Activated CD4-positive, alpha-beta T cell treated with anti-CD3 and anti-CD28 coated beads, Interleukin-2, amount 50 U/mL, for 16 hours (primary cell): ENCODE measurements at regions not wholly inside any gene's neighbourhood (a gene's known extent, or its start where the extent isn't known, plus 50 kb on each side); places are given as distances from the start of the nearest gene placed in this dataset.
"Not testable (repeated sequence)": the region's sequence is repeated elsewhere in the genome, so short reads cannot be mapped to it uniquely, and the experiment has no call there.

Source experiments
- DNase-seq: peaks from one replicate; pipeline ENCODE4 v3.0.0-alpha.2; 2020

DNA sequence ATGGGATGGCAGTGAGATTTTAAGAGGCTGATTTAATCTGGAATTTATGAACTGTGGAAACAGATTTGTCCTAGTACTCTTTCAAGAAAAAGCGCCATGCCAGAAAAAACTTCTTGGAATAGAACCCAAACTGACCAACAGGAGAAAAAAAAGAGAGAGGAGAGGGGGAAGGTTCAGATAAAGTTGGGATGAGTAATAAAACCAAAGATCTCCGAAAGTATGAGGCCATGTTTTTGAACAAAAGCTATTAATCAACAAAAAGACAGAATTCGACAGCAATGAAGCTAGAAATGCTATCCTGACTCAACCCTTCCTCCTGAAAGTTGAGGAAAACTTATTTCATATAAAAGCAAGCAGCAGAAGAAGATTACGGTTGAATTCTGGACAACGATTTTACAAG lies 135.5 kb downstream of the CEMIP2 start:
- no peak for DNase-seq

DNA sequence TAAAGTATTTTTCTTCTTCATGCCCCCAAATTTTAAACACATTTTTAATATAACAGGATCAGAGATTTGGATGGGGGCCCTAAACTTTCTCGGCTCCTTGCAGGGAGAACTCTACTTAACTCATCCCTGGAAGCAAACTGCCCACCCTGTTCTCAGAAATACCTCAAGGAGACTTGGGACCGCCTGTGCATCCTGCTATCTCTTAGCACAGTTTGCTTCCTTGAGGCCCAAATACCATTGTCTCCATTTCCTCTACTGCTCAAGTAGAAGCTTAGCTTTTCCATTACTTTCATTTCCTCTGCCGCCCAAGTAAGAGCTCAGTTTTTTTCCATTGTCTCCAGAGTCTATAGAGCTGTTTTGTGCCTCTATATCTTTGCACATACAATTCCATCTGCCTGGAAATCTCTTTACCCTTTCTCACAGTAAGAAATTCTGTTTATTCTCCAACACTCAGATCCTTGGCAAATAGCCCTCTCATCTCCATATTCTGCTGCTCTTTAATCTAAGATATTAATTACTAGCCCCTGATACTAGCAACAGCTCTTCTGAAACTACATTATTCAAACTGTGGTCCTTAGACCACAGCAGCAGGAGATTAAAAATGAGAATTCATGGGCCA lies 137.8 kb downstream of the CEMIP2 start:
- DNase-seq: no peak

DNA sequence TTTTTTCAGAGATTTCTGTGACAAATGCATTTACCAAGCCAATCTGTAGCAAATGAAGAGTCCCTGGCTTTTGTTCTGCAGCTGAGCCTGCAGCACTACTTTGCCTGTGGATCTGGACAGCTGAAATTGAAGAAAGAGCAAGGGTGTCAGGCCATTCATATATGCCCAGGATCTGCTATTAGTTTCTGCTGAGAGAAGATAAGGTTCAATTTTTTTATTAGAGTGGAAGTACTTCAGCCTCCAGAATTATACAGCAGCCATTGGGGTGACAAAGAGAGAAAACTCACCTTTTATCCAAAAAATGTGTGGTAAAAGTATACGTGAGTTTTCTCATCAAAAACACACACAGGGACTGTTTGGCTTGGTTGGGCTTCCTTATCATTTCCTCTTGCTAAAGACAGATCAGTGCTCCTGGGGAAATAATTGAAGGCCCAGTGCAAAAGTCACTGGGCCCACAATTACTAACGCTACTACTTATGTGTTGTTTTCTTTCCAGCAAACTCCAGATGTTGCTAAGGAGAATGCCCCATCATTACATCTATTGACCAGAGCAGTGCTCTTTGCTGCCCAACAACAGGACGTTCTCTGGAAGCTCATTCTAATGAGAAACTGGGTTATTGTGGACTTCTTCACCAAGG lies 138.6 kb downstream of the CEMIP2 start:
- no peak for DNase-seq

DNA sequence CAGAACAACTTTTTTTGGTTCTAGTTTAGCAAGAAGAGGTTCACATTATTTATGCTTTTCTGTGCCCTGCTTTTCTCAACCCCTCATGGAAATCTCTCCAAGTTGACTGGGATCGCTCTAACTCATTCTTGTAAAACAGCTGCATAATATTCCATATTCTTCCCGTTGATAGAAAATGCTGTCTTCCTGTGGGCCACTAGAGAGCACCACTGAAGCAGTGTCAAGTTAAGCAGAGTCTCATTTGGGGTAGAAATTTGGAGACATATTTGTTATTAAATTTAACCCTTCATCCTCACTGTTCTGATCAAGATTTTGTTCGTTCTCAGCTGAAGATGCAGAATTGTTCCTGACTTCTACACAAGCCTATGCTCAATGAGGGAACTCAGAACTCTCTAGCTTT lies 140.1 kb downstream of the CEMIP2 start:
- no peak for DNase-seq

DNA sequence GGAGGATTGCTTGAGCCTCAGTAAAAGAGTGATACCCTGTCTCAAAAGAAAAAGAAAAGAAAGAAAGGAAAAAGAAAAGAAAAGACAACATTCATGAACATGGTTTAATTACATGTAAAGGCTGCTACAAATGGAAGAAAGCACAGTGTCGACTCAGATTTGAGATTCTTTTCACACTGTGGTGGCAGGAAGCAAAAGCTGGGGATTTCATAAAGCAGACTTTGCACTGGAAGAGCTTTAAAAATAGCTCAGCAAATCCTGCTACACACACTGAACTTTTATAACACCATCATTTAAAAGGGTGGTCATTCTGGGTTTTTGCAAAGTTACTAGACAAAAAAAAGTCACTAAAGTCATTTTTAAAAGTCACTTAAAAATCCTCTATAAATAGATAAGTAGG lies 140.8 kb downstream of the CEMIP2 start:
- DNase-seq: no peak

DNA sequence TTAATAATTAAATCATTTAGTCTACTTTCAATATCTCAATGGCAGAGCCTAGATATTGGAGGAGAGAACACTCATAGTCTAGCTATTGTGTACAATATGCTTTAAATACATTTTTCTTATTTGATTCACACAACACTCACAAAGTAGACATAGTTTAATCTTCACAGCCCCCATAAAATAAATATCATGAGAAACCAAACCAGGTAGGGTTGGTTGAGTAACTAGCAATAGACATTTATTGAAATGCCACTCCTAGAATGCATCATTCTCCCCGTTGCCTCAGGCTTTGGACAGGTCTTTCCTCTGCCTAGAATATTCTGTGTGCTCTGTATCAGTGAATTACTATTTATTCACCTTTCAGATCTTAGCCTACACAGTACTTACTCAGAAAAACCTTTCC lies 141.9 kb downstream of the CEMIP2 start:
- DNase-seq: no peak

DNA sequence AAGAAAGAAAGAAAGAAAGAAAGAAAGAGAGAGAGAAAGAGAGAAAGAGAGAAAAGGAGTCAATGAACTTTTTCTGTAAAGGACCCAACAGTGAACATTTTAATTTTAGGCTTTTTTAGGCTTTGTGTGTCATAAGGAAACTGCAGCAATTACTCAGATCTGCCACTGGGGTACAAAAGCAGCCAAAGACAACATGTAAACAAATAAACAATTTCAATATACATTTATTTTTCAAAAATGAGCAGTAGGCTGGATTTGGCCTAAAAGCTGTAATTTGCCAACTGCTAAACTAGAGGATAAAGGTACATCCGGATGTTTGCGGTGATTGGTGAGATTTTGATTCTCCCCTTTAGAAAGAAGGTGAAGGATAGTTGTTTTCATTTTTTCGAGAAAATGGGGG lies 143.6 kb downstream of the CEMIP2 start:
- no peak for DNase-seq

DNA sequence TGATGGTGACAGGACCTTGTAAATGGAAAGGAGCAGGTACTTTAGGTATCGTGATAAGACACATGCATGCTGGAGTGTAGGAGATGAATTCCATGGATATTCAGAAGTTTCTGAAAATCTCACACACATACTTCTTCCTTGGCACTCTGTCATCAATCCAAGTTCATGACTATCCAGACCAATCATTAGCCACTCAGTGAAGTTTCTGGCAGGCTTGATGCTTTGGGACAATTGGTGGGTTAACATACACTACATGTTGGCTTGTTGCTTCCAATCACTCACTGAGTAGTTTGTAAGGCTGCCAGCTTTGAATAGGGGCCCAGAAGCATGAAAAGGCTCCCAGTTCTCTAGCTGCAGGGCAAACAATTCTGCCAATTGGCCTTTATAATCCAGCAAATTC lies 147.6 kb downstream of the CEMIP2 start:
- DNase-seq: no peak

DNA sequence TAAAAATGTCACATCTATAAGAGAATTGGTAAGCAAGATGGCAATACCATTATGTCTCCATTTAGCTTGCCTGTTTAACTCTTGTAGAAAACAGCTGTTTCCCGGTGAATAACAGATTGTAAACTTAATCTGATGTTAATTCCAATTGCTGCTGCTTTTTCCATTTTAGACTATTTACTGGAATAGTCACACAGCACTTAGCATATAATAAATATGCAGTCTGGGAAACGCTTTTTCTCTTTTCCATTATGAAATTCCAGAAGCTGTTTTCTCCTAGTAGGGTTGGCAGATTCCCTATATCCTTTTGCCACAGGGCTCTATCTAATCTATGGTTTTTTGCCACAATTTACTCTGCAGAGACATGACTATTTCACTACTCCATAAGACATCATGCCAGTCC lies 148.0 kb downstream of the CEMIP2 start:
- no peak for DNase-seq

DNA sequence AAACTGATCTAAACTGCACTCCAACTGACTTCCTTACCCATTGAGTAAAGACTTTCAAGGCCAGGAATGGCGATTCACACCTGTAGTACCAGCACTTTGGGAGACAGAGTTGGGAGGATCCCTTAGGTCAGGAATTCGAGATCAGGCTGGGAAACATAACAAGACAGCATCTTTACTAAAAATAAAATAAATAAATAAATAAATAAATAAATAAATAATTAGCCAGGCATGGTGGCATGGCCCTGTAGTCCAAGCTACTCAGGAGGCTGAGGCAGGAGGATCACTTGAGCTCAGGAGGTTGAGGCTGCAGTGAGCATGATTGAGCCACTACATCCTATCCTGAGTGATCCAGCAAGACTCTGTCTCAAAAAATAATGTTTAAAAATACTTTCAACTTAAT lies 148.4 kb downstream of the CEMIP2 start:
- no peak for DNase-seq

DNA sequence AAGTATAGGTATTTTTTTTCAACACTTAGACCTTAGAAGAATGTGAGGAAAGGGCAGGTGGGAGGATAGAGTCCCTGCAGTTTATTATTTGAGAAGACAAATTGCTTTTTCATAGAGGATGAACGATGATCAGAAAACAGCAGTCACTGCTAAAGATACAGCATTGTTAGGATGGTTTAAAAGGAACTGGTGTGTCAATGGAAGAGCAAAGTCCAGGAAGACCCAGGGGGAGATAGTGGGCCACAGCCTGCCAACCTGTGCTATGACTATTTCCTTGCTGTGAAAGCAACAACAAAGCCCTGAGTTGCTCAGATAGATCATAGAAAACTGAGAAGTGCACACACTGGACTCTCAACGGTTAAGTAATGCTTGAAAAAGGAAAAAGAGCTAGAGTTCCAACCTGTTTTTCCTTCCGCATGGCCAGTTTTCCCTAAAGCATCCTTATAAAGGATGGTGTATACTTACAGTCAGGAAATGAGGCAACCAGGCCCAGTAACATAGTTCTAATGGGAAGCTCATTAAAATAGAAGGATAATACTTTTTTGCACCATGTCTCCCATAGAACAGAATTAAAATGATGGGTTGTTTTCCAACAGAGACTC lies 153.8 kb downstream of the CEMIP2 start:
- DNase-seq: no peak

DNA sequence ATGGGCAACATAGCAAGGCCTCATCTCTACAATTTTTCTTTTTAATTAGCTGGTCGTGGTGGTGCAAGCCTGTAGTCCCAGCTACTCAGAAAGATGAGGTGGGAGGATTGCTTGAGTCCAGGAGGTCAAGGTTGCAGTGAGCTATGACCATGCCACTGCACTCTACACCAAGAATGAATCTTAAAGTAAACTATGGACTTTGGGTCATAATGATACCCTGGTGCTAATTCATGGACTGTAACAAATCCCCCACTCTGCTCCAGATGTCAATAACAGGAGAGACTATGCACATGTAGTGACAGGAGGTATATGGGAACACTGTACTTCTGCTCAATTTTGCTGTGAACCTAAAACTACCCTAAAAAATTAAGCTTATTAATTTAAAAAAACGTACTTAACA lies 155.4 kb downstream of the CEMIP2 start:
- no peak for DNase-seq

DNA sequence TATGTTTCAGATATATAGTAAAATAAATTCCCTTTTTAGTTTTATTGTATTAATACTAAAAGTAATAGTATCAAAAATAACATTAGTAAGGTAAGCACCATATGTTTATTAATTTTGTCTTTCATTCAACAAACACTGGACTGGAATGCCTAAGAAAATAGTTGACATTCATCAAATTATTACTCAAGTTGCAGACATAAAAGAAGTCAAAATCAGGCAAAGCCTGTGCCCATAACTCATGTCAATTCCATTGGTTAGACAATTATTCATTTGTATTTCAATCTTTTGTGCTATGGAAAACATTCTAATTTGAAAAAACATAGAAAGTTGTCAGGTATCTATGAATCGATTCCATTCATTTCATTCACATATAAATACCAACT lies 158.9 kb downstream of the CEMIP2 start:
- DNase-seq: no peak

DNA sequence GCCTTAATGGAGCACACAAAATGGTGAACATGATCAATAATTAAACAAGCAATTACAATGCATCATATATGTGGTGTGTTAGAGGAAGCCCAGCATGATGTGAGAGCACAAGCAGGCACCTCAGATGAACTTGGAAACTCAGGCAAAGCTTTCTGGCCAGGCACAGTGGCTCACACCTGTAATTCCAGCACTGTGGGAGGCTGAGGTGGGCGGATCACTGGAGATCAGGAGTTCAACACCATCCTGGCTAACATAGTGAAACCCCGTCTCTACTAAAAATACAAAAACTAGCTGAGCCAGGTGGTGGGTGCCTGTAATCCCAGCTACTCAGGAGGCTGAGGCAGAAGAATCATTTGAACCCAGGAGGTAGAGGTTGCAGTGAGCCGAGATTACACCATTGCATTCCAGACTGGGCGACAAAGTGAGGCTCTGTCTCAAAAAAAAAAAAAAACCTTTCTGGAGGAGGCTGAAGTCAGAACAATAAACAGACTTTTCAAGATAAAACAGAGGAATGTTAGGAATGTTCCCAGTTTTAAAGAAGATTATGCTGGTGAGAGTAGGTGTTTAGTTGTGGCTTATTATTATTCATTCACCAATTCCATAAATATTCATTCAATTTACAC lies 159.4 kb downstream of the CEMIP2 start:
- DNase-seq: no peak

DNA sequence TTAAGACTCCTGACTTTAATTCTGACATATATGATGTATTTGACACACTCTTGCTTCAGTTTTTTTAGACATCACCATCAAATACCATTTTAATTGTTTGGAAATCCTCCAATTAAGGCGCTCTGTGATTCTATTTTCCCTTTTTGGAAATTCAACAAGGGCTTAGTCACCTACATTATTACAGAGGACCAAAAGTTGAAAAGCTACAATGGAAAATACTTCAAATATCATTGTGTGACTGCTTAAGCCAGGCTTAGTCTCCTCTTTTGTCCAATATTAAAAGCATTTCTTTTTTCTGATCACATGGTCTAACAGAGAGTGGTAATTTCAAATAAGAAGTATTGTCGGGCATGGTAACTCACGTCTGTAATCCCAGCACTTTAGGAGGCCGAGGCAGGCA lies 160.3 kb downstream of the CEMIP2 start:
- DNase-seq: no peak

DNA sequence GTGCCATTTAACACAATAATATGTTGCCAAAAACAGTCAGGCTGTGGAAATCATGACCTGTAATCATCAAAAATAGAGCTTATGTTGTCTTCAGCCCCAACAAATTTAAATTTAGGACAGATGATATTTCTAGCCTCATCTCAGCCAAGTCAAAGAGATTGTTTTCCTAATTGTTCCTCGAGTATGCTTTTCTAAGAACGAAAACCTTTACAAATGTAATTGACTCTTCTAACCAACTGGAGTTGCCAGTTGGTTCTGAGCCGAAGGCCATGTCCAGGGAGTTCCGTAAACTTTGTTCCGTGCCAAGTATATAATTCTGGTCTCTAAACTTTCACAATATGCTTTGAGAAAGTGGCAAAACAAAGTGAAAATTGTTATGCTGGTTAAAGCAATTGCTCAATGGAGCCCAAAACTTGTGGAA lies 160.8 kb downstream of the CEMIP2 start:
- DNase-seq: no peak

DNA sequence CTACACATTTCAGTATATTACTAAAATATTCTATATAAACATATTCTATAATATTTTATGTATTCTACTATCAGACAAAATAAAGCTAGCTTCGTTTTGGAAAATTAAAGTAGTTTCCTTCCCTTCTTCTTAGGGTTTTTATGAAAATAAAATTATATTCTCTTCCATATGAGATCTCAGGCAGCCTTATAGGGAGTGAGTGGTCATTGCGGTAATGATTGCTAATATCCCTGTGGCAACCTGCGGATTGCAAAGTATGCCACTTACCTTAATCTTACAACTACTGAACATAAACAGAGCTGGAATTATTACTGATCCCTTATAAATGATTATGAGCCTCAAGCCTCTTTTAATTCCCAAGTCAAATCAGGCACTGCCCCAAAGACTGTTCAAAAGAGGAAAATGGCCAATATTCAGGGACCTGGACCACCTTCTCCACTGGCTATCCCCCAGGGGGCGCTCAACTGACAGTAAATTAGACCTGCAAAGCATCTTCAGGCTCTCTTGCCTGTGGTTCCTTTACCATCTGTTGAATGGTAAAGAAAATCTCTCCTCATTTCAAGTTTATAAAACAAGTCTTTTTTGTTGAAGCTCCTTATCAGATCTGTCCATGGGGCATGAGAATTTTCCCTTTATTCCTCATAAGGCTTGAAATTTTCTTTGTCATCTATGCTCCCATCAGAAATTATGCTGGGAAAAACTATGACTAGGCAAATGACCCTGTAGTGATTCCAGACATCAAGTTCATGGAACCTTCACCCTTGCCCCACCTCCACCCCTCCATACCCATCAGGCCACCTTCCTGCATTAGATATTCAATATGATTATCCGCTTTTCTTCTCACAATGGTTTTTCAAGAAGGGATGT lies 163.9 kb downstream of the CEMIP2 start:
- peak; percentile 80 for DNase-seq

DNA sequence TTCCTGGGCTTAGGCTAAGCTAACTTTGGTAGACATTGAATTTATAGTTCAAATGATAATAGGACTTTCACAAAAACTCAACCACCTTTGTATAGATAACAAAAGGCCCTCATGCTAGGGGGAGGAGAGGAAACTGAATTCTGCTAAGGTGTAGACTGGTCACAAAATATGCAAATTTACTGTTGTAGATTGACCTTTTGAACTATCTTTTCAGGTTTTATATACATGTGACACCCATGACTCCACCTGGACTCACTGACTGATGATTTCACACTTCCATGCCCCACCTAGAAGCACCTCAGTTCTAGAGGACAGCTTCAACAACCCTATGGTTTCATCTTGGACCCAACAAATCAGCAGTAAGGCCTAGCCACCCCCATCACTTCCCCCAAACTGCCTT lies 165.7 kb downstream of the CEMIP2 start:
- DNase-seq: no peak

DNA sequence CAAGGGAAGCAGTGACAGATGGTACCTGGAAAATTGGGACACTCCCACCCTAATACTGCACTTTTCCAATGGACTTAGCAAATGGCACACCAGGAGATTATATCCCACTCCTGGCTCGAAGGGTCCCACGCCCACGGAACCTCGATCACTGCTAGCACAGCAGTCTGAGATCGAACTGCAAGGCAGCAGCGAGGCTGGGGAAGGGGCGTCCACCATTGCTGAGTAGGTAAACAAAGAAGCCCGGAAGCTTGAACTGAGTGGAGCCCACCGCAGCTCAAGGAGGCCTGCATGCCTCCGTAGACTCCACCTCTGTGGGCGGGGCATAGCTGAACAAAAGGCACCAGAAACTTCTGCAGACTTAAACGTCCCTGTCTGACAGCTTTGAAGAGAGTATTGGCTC lies 172.6 kb downstream of the CEMIP2 start:
- not testable (repeated sequence) for DNase-seq

DNA sequence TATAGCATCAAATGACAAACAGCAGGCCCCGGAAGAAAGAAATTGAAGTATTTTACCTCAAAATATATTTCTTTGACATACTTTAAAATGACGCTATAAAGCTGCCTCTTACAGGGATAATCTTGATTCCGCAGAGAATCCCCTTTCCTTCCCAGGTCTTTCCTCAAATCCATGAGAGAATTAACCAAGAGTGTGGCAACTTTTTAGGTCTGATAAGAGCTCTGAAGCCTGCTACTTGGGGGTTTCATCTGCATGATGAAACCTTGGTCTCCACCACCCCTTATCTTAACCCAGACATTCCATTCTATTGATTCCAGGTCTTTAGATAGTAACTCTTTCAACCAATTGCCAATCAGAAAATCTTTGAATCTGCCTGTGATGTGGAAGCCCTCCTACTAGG lies 173.8 kb downstream of the CEMIP2 start:
- DNase-seq: no peak

DNA sequence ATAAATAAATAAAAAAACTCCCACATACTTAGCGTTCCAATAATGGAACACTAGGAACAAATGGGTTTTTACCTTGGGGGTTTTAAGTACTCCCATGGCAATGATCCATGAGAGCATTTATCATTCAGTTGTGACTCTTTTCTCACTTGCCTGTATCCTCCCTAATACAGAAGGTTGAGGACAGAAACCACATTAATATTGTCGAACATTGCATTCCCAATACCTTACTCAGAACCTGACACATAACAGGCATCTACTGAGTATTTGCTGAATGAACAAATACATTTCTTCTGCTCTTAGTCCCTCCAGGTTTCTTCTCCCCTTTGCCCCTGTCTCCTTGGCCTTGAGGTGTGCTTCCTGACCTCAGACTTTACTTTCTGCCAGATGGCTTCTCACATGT lies 175.9 kb downstream of the CEMIP2 start:
- no peak for DNase-seq

DNA sequence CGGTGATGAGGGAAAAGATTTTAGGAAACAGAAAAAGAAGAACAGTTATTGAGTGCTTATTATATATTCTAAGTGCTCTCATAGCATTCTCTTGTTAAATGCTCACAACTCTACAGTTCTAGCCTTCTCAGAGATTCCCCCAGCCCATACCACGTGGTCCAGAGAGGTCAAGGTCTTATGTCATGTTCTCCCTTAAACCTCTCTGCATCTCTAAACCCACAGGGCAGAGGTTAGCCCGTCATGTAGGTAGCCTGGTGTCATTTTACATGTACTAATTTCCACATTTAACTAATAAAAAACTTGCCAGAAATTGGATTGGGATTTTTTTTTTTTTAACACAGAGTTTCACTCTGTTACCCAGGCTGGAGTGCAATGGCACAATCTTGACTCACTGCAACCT lies 178.0 kb downstream of the CEMIP2 start:
- DNase-seq: no peak

DNA sequence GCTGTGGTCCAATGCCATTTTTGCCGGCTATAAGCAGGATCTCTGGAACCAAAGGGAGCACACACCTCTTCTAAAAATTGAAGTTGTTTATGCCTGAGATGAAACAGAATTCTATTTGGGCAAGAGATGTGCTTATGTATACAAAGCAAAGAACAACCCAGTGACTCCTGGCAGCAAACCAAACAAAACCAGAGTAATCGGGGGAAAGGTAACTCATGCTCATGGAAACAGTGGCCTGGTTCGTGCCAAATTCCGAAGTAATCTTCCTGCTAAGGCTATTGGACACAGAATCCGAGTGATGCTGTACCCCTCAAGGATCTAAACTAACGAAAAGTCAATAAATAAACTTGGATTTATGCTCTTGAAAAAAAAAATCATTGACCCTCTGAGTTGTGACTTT lies 178.7 kb downstream of the CEMIP2 start:
- DNase-seq: no peak
